ENCODE measurements at regions not wholly inside any gene's neighbourhood (a gene's known extent, or its start where the extent isn't known, plus 50 kb on each side); places are given as distances from the start of the nearest gene placed in this dataset.

DNA sequence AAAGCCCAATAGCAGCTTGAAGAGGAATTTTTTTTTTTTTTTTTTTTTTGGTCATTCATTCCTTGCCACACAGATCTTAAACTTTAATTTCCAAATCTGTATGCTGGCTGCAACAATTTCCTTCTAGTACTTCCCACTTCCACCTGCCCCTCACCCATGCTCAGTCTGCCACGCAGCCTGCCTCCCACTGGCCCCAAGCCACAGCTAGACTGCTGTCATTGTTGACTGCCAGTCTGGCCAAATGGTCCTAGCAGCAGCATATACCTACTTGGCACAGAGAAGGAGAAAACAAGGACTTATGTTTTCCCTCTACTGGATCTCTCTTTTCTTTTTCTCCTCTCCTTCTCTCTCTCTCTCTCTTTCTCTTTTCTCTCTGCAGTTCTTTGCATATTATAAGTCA, 118.3 kb upstream of the HEY2 start:
- TF ChIP-seq, protein P1, sequence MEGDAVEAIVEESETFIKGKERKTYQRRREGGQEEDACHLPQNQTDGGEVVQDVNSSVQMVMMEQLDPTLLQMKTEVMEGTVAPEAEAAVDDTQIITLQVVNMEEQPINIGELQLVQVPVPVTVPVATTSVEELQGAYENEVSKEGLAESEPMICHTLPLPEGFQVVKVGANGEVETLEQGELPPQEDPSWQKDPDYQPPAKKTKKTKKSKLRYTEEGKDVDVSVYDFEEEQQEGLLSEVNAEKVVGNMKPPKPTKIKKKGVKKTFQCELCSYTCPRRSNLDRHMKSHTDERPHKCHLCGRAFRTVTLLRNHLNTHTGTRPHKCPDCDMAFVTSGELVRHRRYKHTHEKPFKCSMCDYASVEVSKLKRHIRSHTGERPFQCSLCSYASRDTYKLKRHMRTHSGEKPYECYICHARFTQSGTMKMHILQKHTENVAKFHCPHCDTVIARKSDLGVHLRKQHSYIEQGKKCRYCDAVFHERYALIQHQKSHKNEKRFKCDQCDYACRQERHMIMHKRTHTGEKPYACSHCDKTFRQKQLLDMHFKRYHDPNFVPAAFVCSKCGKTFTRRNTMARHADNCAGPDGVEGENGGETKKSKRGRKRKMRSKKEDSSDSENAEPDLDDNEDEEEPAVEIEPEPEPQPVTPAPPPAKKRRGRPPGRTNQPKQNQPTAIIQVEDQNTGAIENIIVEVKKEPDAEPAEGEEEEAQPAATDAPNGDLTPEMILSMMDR (conservative IDR thresholded peaks at IDR 0.05): no peak
- TF ChIP-seq ZFX (IDR thresholded peaks at IDR 0.05): no peak

Measured in C4-2B (cell line).